IPS-15b (cell line): ENCODE measurements at regions not wholly inside any gene's neighbourhood (a gene's known extent, or its start where the extent isn't known, plus 50 kb on each side); places are given as distances from the start of the nearest gene placed in this dataset.

ENCODE experiments used
- H3K27me3 ChIP-seq: one replicate; pipeline ENCODE4 v1.6.1; 2013; ENCODE audit warnings: low read length; ENCODE audit not compliant: control insufficient read depth, insufficient read depth
- H3K36me3 ChIP-seq: one replicate; pipeline ENCODE4 v1.6.1; 2013; ENCODE audit warnings: low read length; ENCODE audit not compliant: control insufficient read depth, insufficient read depth
- H3K4me1 ChIP-seq: one replicate; pipeline ENCODE4 v1.6.1; 2013; ENCODE audit warnings: mild to moderate bottlenecking, low read length; ENCODE audit not compliant: control insufficient read depth, insufficient read depth
- H3K4me3 ChIP-seq: one replicate; pipeline ENCODE4 v1.5.1; 2013; ENCODE audit warnings: low read depth, low read length
- H3K9ac ChIP-seq: one replicate; pipeline ENCODE4 v1.6.1; 2013; ENCODE audit warnings: low read depth, mild to moderate bottlenecking, low read length
- H3K9me3 ChIP-seq: one replicate; pipeline ENCODE4 v1.6.1; 2013; ENCODE audit warnings: mild to moderate bottlenecking, low read length; ENCODE audit not compliant: control insufficient read depth, insufficient read depth

DNA sequence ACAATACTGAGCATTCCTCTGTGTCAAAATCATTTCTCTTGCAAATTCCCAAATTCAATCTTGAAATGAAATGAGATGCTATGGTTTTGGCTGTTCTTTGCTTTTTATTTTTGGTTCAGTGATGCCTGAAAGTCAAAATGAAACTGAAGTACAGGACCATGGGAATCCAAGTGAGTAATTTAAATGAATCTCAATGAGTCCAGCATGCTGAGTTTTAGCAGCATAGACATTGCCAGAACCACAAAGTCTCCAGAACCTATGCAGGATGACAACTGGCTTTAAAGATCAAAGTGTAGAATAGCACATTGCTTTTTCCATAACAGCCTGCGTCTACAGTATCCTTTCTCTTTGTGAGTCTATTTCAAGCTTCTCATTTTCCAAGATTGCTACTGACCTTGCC is 1050.7 kb upstream of the PIK3C3 start:
- no peaks in the 10 kb centered on the region for H3K36me3 ChIP-seq
- peaks cover 10% of the 10 kb centered on the region for H3K4me1 ChIP-seq
- no peak overlapping the region for H3K9ac ChIP-seq
- no peaks in the 10 kb centered on the region for H3K9me3 ChIP-seq
- no peak overlapping the region for H3K4me3 ChIP-seq
- no peaks in the 10 kb centered on the region for H3K27me3 ChIP-seq

DNA sequence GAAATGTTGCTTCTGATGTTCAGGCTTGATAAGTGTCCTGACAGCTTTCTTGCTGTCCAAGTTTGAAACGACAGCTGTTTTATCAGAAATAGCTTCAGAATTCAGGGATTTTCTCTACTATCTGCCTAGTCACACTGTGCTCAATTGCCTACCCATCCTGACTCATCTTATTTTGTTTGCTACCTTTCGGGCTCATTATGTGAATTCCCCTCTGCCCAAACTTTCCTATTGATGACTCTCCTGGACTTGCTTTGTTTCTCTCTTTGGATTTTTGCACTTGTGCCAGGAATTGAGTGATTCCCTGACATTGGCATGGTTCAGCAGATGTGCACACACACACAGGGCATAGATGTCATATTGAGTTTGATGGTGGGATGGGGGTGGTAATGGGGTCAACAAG is 1052.6 kb upstream of the PIK3C3 start:
- H3K27me3 ChIP-seq = no peaks in the 10 kb centered on the region
- no peak overlapping the region for H3K4me3 ChIP-seq

DNA sequence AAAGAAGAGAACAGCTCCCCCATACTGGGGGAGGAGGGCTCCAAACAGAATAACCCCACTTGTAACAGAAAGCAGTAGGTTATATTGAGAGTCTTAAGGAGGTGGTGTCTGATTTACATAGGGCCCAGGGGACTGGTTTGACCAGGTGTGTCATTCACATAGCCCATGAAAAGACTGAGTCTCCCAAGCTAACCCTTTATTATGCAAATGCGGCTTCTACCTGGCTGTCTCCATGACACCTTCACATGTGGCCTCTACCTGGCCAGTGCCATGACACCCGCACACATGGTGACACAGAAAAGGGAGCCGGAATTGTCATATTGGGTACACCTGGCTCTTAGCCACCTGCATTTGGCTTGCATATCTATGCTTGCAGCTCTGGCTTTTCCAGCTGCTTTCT is 1057.2 kb upstream of the PIK3C3 start:
- peaks cover 5% of the 10 kb centered on the region for H3K4me1 ChIP-seq
- no peaks in the 10 kb centered on the region for H3K27me3 ChIP-seq
- no peaks in the 10 kb centered on the region for H3K36me3 ChIP-seq
- no peak overlapping the region for H3K4me3 ChIP-seq
- H3K9me3 ChIP-seq = no peaks in the 10 kb centered on the region
- H3K9ac ChIP-seq = no peak overlapping the region

More for the DNA sequence above, 1052.6 kb upstream of the PIK3C3 start:
- H3K4me1 ChIP-seq = peaks cover 10% of the 10 kb centered on the region
- H3K36me3 ChIP-seq = no peaks in the 10 kb centered on the region
- H3K9me3 ChIP-seq = no peaks in the 10 kb centered on the region
- no peak overlapping the region for H3K9ac ChIP-seq

DNA sequence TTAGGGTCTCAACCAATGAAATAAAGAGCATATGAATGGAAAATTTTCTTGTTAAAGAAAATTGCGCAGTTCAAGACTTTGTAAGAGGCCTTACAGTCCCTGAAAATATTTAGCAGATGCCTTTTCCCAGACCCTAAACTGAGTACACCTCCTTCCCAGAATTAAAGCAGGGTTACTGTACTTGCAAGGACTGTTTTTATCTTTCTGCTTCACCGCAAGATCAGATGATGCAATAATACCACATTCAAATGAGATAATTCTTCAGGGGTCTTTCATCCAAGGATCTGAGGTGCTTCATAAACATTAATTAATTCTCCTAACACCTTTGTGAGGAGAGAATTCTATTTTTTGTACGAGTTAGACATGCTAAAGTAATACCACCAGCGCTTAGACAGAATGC is 1071.8 kb upstream of the PIK3C3 start:
- Histone ChIP-seq H3K27me3 (no peaks in the 10 kb centered on the region), H3K4me3 (no peak overlapping the region), H3K36me3 (no peaks in the 10 kb centered on the region), H3K9ac (no peak overlapping the region), H3K4me1 (peaks cover 3% of the 10 kb centered on the region), H3K9me3 (no peaks in the 10 kb centered on the region)

DNA sequence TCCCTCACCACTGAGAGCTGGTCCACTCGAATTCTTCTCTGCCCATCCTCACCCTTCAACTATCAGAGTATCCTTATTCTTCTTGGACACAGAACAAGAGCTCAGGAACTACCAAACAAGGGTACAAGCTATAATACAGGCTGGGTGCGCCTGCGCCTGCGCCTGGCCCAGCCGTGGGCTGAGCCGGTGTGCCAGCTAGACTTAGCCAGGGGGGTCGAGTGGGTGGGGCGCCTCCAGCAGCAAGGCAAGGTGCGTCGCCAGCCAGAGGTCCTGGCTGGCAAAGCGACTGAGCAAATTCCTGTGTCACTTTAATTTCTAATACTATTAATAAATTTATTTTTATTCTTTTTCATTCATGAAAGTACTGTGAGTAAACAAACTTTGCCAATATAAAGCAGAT is 1072.6 kb upstream of the PIK3C3 start:
- H3K4me1 ChIP-seq = peaks cover 6% of the 10 kb centered on the region
- H3K9me3 ChIP-seq = no peaks in the 10 kb centered on the region
- no peaks in the 10 kb centered on the region for H3K27me3 ChIP-seq
- no peak overlapping the region for H3K4me3 ChIP-seq
- no peak overlapping the region for H3K9ac ChIP-seq
- H3K36me3 ChIP-seq = no peaks in the 10 kb centered on the region

DNA sequence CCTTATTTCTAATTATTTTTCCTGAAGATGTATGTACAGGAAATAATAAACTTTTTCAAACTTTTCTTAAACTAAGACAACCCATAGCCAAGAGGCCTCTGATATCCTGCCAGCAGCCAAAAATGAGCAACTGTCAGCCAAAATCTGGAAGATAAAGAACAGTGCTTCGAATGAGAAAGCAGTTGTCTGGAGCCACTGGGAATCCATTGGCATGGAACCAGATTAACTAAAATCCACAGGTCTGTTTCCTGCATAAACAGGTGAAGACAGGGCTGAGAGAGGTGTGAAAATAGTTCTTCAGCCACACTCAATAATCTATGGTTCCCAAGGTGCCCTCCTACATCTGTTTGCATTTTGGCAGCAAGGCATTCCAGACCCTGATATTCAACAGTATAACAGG is 1076.7 kb upstream of the PIK3C3 start:
- H3K9ac ChIP-seq = no peak overlapping the region
- H3K27me3 ChIP-seq = no peaks in the 10 kb centered on the region
- H3K9me3 ChIP-seq = no peaks in the 10 kb centered on the region
- no peaks in the 10 kb centered on the region for H3K36me3 ChIP-seq
- peaks cover 6% of the 10 kb centered on the region for H3K4me1 ChIP-seq
- H3K4me3 ChIP-seq = no peak overlapping the region

DNA sequence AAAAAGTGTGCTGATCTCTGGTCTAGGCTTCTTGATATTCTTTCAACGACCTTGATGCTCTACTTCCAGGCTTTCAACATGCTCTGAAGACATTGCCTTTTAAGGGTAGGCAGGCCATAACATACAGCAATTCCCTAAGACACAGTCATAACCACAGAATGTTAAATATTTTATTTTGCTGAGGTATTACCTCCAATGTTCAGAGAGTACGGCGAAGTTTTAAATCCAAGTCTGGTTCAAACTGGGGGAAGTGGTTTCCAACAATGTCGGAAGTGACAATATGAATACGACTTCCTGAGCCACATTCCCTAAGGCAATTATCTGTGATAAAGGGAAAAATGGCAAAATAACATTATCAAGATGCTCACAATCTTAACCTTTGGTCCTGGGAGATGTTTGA is 1077.9 kb upstream of the PIK3C3 start:
- no peaks in the 10 kb centered on the region for H3K9me3 ChIP-seq
- H3K9ac ChIP-seq = no peak overlapping the region
- peaks cover 6% of the 10 kb centered on the region for H3K4me1 ChIP-seq
- no peaks in the 10 kb centered on the region for H3K36me3 ChIP-seq
- H3K27me3 ChIP-seq = no peaks in the 10 kb centered on the region
- H3K4me3 ChIP-seq = no peak overlapping the region

DNA sequence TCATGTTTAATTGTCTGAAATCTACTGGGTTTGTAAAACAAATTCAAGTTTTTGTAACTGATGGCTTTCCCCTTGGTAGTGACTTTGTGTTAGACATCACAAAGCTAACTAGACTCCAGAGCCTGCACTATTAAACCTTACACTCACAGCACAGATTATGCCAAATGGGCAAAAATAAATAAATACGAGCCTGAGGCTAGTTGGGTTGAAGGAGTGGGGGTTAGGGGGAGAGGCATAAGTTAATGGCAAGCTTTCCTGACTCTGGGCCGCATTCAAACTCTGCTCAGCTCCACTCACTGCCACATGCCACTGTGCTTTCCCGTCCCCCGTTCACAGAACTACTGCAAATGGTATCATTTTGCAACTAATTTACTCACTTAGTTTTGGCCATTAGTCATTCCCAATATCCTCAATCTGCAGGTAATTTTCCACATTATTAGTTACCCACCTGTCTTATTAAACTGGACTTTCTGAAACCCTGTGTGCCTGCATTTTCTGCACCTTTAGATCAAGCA is 1079.9 kb upstream of the PIK3C3 start:
- no peak overlapping the region for H3K4me3 ChIP-seq
- H3K9ac ChIP-seq = no peak overlapping the region
- no peaks in the 10 kb centered on the region for H3K36me3 ChIP-seq
- no peaks in the 10 kb centered on the region for H3K9me3 ChIP-seq
- H3K27me3 ChIP-seq = no peaks in the 10 kb centered on the region
- peaks cover 6% of the 10 kb centered on the region for H3K4me1 ChIP-seq

DNA sequence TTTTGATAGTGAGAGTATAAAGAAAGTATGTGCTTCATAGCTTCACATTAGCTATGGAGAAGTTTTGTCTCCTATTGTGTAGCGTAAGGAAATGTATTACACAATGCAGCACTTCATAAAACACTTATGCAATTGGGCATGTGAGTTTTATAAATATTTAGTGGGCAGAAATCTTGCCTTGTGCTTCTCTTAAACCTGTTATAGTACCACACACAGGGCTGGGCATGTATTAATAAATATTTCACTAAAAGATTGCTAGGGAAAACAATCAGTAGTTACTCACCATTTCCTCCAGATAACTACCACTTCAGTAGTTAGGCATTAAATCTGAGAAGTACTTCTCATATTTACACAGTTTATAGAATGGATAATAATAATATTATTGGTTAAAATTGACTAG is 1080.8 kb upstream of the PIK3C3 start:
- Histone ChIP-seq H3K4me1 (peaks cover 6% of the 10 kb centered on the region), H3K9ac (no peak overlapping the region), H3K36me3 (no peaks in the 10 kb centered on the region), H3K27me3 (no peaks in the 10 kb centered on the region), H3K9me3 (no peaks in the 10 kb centered on the region), H3K4me3 (no peak overlapping the region)

DNA sequence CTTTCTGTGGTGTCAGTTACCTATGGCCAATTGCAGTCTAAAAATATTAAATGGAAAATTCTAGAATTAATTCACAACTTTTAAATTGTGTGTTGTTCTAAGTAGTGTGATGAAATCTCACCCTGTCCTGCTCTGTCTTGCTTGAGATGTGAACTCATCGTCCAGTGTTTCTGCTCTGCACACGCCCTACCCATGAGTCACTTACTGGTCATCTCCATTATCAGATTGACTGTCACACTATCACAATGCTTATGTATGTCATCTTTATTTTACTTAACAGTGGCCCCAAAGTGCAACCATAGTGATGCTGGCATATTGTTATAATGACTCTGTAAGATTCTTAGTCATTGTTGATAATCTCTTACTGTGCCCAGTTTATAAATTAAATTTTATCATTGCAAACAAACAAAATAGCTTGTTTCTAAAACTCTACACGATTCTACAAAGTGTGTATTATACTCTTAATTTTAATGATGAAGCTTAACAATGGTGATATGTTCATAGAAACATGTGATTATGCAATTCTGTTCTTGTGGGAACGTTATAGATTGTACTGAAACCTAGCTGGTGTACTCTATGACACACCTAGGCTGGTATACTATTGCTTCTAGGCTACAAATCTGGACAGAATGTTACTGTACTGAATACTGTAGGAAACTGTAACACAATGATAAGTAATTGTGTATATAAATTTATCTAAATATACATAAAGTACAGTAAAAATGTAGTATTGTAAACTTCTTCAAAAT is 1086.8 kb upstream of the PIK3C3 start:
- no peak overlapping the region for H3K4me3 ChIP-seq
- no peak overlapping the region for H3K9ac ChIP-seq
- no peaks in the 10 kb centered on the region for H3K27me3 ChIP-seq
- H3K9me3 ChIP-seq = no peaks in the 10 kb centered on the region
- no peaks in the 10 kb centered on the region for H3K4me1 ChIP-seq
- no peaks in the 10 kb centered on the region for H3K36me3 ChIP-seq

DNA sequence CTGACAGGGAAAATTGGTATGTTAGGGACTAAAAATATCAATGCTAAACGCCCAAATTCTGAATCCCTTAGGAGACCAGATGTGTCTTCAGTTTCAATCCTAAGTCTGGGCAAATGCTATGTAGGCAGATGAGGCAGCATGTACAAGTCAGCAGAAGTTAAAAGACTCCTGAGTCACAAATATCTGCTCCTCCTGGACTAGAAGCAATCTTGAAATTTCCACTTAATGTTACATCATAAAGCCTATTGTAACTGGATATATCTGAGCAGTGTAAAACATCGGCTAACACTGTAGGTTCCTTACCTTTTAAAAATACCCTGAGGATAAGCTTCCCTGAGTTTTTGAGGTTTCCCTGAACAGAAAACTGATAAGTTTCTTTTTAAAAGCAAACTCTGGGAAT is 1087.6 kb upstream of the PIK3C3 start:
- Histone ChIP-seq H3K9ac (no peak overlapping the region), H3K9me3 (no peaks in the 10 kb centered on the region), H3K27me3 (no peaks in the 10 kb centered on the region), H3K36me3 (no peaks in the 10 kb centered on the region), H3K4me3 (no peak overlapping the region), H3K4me1 (no peaks in the 10 kb centered on the region)

DNA sequence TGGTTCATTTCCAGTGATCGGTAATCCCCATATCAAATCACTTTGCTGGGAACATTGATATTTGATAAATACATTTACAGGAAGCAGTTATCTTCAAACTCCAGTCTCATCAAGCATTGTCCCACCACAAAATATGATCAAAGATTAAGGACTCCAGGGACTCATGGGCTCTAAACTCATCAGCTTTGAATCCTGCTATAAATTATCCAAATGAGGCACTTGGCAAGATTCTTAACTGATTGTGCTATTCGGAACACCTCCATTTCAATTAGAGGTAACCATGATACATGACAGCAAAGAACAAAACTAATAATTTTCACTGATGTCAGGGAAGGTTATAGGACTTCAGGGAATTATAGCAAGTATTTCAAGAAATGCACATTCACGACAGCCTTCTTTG is 1088.1 kb upstream of the PIK3C3 start:
- Histone ChIP-seq H3K9me3 (no peaks in the 10 kb centered on the region), H3K4me1 (no peaks in the 10 kb centered on the region), H3K9ac (no peak overlapping the region), H3K36me3 (no peaks in the 10 kb centered on the region), H3K27me3 (no peaks in the 10 kb centered on the region), H3K4me3 (no peak overlapping the region)
